ENCODE measurements at regions not wholly inside any gene's neighbourhood (a gene's known extent, or its start where the extent isn't known, plus 50 kb on each side); places are given as distances from the start of the nearest gene placed in this dataset.
"Not testable (repeated sequence)": the region's sequence is repeated elsewhere in the genome, so short reads cannot be mapped to it uniquely, and the experiment has no call there.

- FAIRE-seq (no peak), DNase-seq (no peak), ATAC-seq (no peak)
- 75 to 81% methylated on average over 3 of the region's 3 CpGs for WGBS, 2 donors
- Histone ChIP-seq H3K4me1 (no peaks in the 10 kb centered on the region), H3K27me3 (no peaks in the 10 kb centered on the region), H3K36me3 (no peaks in the 10 kb centered on the region), H3K9me3 (no peaks in the 10 kb centered on the region), H3K4me3 (no peak overlapping the region), H3K27ac (no peak overlapping the region)
- no peak for TF ChIP-seq CTCF (IDR thresholded peaks at IDR 0.05)
- intact Hi-C loops (cut with DNase I), result loop anchor here in 1 of 3 donors (10.0 kb wide), 1 partner anchor 65 kb away; no protein-coding TSS in a partner anchor
Observed at GRCh38 chr17:27949304-27949703, 56.1 kb upstream of the LYRM9 start.

GRCh38 chr17:27950225-27950624 is 57.1 kb upstream of the LYRM9 start:
- H3K4me1 ChIP-seq; H3K27me3 ChIP-seq; ATAC-seq; DNase-seq; H3K4me3 ChIP-seq; H3K9me3 ChIP-seq; FAIRE-seq; H3K36me3 ChIP-seq; H3K27ac ChIP-seq; intact Hi-C loops (cut with DNase I): not testable (repeated sequence)
- WGBS, 2 donors, result 94 to 96% methylated on average over 7 of the region's 7 CpGs

DNA sequence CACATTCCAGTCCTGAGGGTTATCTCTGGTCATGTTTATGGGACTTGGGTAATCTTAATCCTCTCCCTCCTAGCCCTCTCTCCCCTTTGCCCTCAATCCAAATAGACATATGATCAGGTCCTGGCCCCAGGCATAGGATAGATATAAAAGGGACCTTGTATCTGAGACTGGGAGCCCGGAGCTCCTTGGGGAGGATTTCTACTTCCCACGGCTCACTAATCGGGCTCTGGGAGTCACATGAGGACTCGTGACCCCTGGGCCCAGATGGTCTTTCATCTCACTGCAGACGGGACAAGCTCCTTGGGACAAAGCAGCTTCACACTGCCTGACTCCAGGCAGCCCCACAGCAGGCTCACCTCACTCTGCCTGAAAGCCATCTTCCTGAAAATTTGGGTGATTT is 57.8 kb upstream of the LYRM9 start:
- no peak for ATAC-seq
- WGBS, 2 donors, result 82 to 86% methylated on average over 5 of the region's 5 CpGs
- H3K9me3 ChIP-seq, result no peaks in the 10 kb centered on the region
- DNase-seq, result no peak
- no peak for TF ChIP-seq CTCF (IDR thresholded peaks at IDR 0.05)
- peaks cover 0 to 4% (median 3%) of the 10 kb centered on the region in 3 donors for H3K4me1 ChIP-seq
- intact Hi-C loops (cut with DNase I), result no loop called here
- FAIRE-seq, result no peak
- H3K4me3 ChIP-seq, result no peak overlapping the region
- no peak overlapping the region for H3K27ac ChIP-seq
- H3K36me3 ChIP-seq, result no peaks in the 10 kb centered on the region
- H3K27me3 ChIP-seq, result no peaks in the 10 kb centered on the region

DNA sequence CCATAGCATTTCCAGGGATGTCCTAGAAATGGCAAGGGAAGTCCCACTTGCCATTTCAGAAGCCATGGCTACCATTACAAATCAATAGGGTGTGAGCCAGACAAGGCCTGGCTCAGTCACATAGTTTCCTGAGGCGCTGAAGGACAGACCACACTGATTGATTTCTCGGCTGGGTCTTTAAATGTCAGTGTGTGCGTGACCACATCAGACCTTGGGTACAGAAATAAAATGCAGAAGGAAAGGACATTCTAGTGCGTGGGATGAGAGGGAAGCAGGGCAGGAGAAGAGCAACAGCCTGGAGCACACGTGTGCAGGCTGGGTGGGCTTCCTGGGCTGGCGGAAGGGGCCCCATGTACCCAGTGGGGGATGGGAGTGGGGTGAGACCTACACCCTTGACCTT is 58.7 kb upstream of the LYRM9 start:
- intact Hi-C loops (cut with DNase I), result no loop called here
- H3K9me3 ChIP-seq, result no peaks in the 10 kb centered on the region
- H3K27me3 ChIP-seq, result no peaks in the 10 kb centered on the region
- H3K4me1 ChIP-seq, result peaks cover 0 to 9% (median 3%) of the 10 kb centered on the region in 3 donors
- no peak for FAIRE-seq
- H3K36me3 ChIP-seq, result no peaks in the 10 kb centered on the region
- H3K4me3 ChIP-seq, result no peak overlapping the region
- DNase-seq, result no peak
- no peak for TF ChIP-seq CTCF (IDR thresholded peaks at IDR 0.05)
- no peak overlapping the region for H3K27ac ChIP-seq
- WGBS, 2 donors, result 72 to 79% methylated on average over 6 of the region's 6 CpGs
- ATAC-seq, result no peak

DNA sequence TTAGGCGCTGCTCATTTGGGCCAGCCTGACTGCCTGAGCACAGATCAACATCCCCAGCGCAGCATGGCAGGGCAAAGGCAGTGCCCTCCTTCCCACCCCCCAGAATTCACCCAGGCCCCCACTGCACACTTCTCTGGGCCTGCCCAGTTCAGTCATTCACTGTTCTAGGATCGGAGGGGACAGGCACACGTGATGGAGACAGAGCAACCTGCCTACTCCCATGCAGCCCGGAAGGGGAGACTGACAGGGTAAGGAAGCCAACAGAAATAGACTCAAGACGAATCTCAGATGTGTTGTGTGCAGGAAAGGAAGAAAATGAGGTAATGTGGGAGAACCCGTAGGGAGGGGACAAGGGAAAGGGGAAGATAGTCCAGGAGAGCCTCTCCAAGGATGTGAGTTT is 59.2 kb upstream of the LYRM9 start:
- ATAC-seq (no peak), DNase-seq (no peak), FAIRE-seq (no peak)
- TF ChIP-seq CTCF (IDR thresholded peaks at IDR 0.05), result no peak
- intact Hi-C loops (cut with DNase I), result no loop called here
- Histone ChIP-seq H3K27ac (no peak overlapping the region), H3K4me3 (no peak overlapping the region), H3K9me3 (no peaks in the 10 kb centered on the region), H3K36me3 (no peaks in the 10 kb centered on the region), H3K27me3 (no peaks in the 10 kb centered on the region), H3K4me1 (peaks cover 0 to 9% (median 5%) of the 10 kb centered on the region in 3 donors)
- WGBS, 2 donors, result 73 to 77% methylated on average over 7 of the region's 7 CpGs

Data from pancreas (tissue), 10 donors.